K562 (cell line): ENCODE measurements at regions not wholly inside any gene's neighbourhood (a gene's known extent, or its start where the extent isn't known, plus 50 kb on each side); places are given as distances from the start of the nearest gene placed in this dataset.

Experiments used
- ELK3 ChIP-seq: fragments of 450-650 bp; formaldehyde crosslinking; IDR thresholded peaks from 2 replicates; pipeline ENCODE4 v1.4.0; 2020; ENCODE audit warnings: mild to moderate bottlenecking
- FIP1L1 ChIP-seq: fragments of 200-400 bp; formaldehyde crosslinking; IDR thresholded peaks from 2 replicates; pipeline ENCODE4 v1.6.1; 2018; ENCODE audit warnings: mild to moderate bottlenecking, low read depth, low read length; ENCODE audit not compliant: poor library complexity, severe bottlenecking
- FOSL1 ChIP-seq: fragments of 200-800 bp; sonication (Bioruptor generic); conservative IDR thresholded peaks from 2 replicates; pipeline ENCODE4 v1.6.1; 2016; ENCODE audit warnings: missing genetic modification characterization, missing compliant biosample characterization
- HDAC2 ChIP-seq: fragments of 450-650 bp; IDR thresholded peaks from 2 replicates; pipeline ENCODE4 v1.6.1; 2016; ENCODE audit warnings: mild to moderate bottlenecking
- HINFP ChIP-seq: fragments of 450-650 bp; conservative IDR thresholded peaks from 2 replicates; pipeline ENCODE4 v1.6.1; 2016; ENCODE audit warnings: missing genetic modification characterization, low read depth, mild to moderate bottlenecking, control low read depth, missing compliant biosample characterization
- HMG20A ChIP-seq: fragments of 450-650 bp; formaldehyde crosslinking; conservative IDR thresholded peaks from 2 replicates; pipeline ENCODE4 v1.4.0; 2020; ENCODE audit warnings: mild to moderate bottlenecking, mixed read lengths
- JUN ChIP-seq, 2 experiments: sonication (generic) in 1 of 2; formaldehyde crosslinking in 1 of 2; IDR thresholded peaks; 2 replicates each; pipeline versions ENCODE4 v1.6.1 to v1.8.0; 2012 to 2022; ENCODE audit warnings: borderline replicate concordance in 2 of 2, mild to moderate bottlenecking in 2 of 2, improper control_type of control experiment in 1 of 2, low read depth in 1 of 2, low read length in 1 of 2, missing genetic modification reagents in 1 of 2
- RUNX1 ChIP-seq: sonication (generic); IDR thresholded peaks from 2 replicates; pipeline ENCODE4 v1.6.1; 2016; ENCODE audit warnings: antibody characterized with exemption, low read depth
- SREBF1 ChIP-seq: fragments of 150-350 bp; IDR thresholded peaks from 2 replicates; pipeline ENCODE4 v1.6.1; 2014; ENCODE audit warnings: antibody characterized with exemption, low read depth, low read length, borderline replicate concordance
- SRF ChIP-seq, 2 experiments: fragments of 250-450, 450-650 bp in 1 of 2; sonication (Bioruptor Pico) in 1 of 2; sonication (generic) in 1 of 2; formaldehyde crosslinking; IDR thresholded peaks; 2 replicates each; pipeline versions ENCODE4 v1.5.0 to v1.5.1; 2020 to 2022; ENCODE audit warnings: mild to moderate bottlenecking in 1 of 2, missing genetic modification reagents in 1 of 2
- STAT6 ChIP-seq: sonication (generic); formaldehyde crosslinking; IDR thresholded peaks from 2 replicates; pipeline ENCODE4 v1.8.1; 2023; ENCODE audit warnings: mild to moderate bottlenecking, missing genetic modification reagents
- ZNF282 ChIP-seq: sonication (generic); formaldehyde crosslinking; IDR thresholded peaks from 2 replicates; pipeline ENCODE4 v1.8.1; 2023; ENCODE audit warnings: missing genetic modification reagents
- ZNF395 ChIP-seq: fragments of 200-800 bp; sonication (Bioruptor generic); IDR thresholded peaks from 2 replicates; pipeline ENCODE4 v1.6.1; 2017; ENCODE audit warnings: missing genetic modification characterization, missing compliant biosample characterization
- ZNF398 ChIP-seq: fragments of 250-450 bp; sonication (Bioruptor Pico); IDR thresholded peaks from 2 replicates; pipeline ENCODE4 v1.8.0; 2021; ENCODE audit warnings: moderate library complexity, mild to moderate bottlenecking, inconsistent platforms

GRCh38 chr3:167941234-167941995 is 154.3 kb downstream of the GOLIM4 start (continued):
- TF ChIP-seq ZNF398 (CRISPR knock-in tag) (no peak), ZNF282 (CRISPR knock-in tag) (no peak), HINFP (tag) (no peak), SRF (CRISPR knock-in tag; IDR thresholded peaks at IDR 0.05) (no peak), RUNX1 (peak; percentile 90), HDAC2 (peak; percentile 72; the same call in 1 of the 2 replicates), JUN (IDR thresholded peaks at IDR 0.05; ENCODE audit: borderline replicate concordance, low read depth, low read length) (no peak), JUN (CRISPR knock-in tag; IDR thresholded peaks at IDR 0.05; ENCODE audit: borderline replicate concordance) (no peak), FOSL1 (tag) (peak; percentile 92), FIP1L1 (no peak), ELK3 (no peak), HMG20A (CRISPR knock-in tag) (no peak), STAT6 (no peak), SREBF1 (no peak), ZNF395 (CRISPR knock-in tag) (peak; percentile 94)
